ENCODE measurements at regions not wholly inside any gene's neighbourhood (a gene's known extent, or its start where the extent isn't known, plus 50 kb on each side); places are given as distances from the start of the nearest gene placed in this dataset.

DNA sequence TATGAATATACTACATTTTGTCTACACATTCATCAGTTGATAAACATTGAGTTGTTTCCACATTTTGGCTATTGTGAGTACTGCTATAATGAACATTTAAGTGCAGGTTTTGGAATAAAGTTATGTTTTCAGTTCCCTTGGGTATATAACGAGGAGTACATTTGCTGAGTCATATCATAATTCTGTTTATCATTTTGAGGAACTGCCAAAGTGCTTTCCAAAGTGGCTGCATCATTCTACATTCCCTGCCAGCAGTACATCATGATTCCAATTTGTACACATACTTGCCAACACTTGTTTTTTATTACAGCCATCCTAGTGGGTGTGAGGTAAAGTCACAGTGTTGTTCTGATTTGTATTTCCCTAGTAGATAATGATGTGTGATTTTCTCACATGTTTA is 1458.6 kb upstream of the TENM4 start:
- FAIRE-seq, result no peak

GRCh38 chr11:80898910-80899309 is 1458.1 kb upstream of the TENM4 start:
- FAIRE-seq, result no peak

GRCh38 chr11:80886684-80887083 is 1445.9 kb upstream of the TENM4 start:
- FAIRE-seq, result no peak

DNA sequence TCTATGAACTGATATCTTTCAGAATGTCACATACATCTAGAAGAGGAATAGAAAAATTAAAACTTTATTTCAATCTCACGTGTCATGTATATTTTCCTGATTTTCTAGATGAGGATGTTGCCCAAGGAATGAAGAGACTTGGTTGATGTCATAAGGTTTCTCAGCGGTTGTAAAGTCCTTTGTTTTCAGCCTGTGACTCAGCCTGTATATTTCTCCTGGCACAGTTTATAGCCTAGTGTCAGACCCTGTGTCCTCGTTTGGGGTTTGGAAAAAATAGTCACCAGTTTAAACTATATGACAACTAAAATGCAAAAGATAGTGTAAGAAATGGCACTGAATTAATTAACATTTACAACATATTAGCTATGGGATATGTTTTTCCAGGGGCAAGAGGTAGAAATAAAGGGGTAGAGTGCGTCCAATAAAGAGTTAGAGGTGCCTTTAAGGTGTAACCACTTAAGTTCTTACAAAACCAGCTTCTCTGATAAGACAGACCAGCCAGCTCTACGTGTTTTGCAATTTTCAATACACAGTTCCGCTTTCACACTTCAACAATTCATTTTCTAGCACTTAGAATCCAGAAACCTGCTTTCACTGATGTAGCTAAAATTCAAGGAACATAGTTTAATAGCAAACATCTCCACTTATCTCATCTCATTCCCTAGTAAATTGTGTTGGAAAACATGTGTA is 1432.6 kb upstream of the TENM4 start:
- no peak for FAIRE-seq

- no peak for FAIRE-seq
These were observed 1431.4 kb upstream of the TENM4 start for GRCh38 chr11:80872116-80872728.

DNA sequence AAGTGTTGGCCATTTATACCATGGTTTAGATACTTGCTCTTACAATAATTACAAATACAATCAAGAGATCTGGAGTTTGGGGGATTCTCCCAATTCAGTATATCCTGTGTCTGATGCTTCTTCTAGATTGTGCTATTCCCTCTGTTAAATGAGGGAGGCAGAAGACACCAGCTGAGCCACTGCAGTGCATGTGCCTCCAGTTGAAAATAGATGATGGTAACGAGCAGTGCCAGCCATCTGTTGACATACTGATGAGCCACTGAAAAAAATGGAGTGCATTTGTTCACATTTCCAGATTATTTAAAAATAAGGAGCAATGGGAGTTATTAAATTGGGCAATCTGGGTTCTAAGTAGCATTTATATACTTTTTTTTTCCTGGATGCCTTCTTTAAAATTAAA is 1428.0 kb upstream of the TENM4 start:
- no peak for FAIRE-seq

GRCh38 chr11:80862011-80862410 is 1421.2 kb upstream of the TENM4 start:
- no peak for FAIRE-seq

GRCh38 chr11:80861193-80861592 is 1420.4 kb upstream of the TENM4 start:
- FAIRE-seq, result no peak

DNA sequence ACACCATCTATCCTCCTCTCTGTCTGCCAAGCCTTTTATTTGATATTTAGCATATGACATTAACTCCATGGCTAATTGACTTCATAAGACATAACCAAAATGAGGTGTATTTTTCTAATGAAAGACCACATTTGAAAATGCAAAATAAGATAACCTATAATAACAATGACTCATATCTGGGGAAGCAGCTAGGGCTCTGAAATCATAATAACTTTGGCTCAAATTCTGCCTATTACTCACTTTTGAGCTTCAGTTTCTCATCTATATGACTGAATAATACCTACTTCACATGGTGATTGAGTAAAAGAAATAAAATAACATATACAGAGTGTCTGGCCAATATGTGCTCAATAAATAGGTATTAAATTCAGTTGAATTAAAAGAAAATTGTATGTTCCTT is 1419.8 kb upstream of the TENM4 start:
- no peak for FAIRE-seq

GRCh38 chr11:80856066-80856465 is 1415.2 kb upstream of the TENM4 start:
- no peak for FAIRE-seq

GRCh38 chr11:80855426-80855825 is 1414.6 kb upstream of the TENM4 start:
- no peak for FAIRE-seq

DNA sequence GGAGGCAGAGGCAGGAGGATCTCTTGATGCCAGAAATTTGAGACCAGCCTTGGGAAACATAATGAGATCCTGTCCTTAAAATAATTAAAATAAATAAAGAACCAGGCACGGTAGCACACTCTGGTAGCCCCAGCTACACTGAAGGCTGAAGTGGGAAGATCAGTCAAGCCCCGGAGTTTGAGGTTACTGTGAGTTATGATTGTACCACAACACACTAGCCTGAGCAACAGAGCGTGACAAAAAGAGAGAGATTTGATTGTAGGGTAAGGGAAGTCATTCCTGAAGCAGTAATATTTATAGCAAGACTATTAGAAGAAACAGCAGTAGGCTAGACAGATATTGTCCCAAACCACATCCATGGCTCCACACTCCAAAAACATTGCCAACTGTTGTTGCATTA is 1408.4 kb upstream of the TENM4 start:
- no peak for FAIRE-seq

DNA sequence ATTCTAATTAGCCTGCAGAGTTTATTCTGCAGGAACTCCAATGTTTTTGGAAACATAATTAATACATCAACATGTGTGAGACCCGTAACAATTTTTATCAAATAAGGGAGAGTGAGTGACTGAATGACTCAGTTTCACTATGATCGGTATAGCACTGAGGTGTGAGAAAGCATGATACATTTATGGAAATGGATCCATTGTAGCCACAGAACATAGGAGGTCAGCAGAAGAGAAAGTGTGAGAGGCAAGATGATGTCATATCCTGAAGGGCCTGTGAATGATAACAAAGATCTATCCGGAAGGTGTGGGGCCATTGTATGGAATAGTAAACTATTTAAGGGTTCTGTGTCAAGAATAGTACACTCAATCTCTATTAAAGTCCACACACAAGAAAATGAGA is 1406.1 kb upstream of the TENM4 start:
- no peak for FAIRE-seq

GRCh38 chr11:80846442-80846841 is 1405.6 kb upstream of the TENM4 start:
- no peak for FAIRE-seq

DNA sequence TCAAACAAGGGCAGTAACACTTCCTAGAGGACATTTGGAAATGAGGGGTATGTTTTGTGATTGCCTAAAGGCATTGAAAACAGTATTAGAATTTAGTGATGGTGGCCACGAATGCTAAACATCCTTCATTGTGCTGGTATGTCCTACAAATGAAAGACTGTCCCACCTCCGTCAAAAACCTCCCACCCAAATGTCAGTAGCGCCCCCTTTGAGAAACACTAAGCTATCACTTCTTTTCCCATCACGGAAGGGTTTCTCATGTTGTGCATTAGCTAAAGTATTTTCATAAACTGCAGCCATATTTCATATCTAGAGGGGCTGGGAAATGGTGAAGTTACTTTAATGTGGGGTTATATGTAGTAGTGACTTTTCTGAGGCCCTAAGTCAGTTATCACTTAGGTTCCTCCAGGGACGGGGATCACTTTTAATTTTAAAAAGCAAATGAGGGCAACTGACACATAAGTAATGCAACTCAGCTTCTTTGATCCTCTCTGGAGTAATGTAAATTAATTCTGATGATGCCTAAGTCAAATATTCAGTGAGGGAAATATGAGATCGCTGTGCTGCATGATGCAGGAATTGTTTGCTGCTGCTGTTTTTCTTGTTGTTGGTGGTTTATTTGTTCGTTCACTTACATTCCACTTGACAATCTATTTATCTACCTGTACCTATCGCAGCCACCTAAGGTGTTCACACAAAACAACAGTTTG is 1403.4 kb upstream of the TENM4 start:
- FAIRE-seq, result no peak

DNA sequence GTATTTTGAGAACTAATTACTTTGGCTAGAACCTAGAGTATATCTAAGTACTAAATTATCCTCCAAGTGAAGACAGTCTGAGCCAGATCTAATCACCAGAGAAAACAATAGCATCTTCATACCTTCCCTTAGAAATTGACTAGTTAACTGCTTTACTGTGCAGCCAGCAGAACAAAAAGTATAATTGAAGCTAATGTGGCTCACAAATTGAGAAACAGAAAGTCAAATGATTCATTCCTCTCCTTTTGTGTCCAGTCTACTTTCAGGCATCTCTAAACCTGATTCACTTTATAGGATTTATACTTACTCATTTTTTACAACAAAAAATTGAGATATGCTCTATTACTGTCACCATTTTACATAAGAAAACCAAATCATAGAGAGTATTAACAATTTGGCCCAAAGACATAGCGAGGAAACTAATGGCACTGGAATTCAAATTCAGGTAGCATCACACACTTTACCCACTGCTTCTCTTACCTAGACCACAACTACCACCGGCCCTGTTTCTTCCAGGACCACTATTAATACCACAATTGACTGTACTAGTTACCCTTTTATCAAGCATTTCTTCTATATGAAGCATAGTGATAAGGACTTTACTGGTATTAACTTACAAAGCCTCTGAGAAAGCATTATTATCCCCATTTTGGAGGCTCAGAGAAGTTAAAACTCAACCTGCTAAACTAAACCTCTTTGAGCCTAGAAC is 1402.6 kb upstream of the TENM4 start:
- no peak for FAIRE-seq

GRCh38 chr11:80842246-80842645 is 1401.4 kb upstream of the TENM4 start:
- FAIRE-seq, result no peak

DNA sequence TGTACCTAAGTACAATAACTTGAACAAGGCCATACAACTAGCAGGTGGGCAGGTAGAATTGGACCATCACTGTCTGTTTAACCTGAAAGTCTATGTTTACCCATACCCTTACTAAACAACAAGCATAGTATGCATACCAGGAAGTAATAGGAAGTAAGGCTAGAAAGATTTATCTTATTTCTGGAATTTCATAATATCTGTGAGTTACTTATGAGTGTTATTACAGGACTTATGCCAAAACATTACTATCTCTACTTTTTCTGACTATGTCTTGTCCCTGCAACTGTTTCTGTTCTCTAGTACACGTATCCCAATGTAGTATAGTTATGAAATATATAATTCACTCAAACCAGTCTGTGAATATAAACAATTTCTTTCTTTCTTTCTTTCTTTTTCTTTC is 1400.8 kb upstream of the TENM4 start:
- FAIRE-seq, result no peak

GRCh38 chr11:80838153-80838552 is 1397.3 kb upstream of the TENM4 start:
- FAIRE-seq, result no peak

GRCh38 chr11:80837051-80837450 is 1396.2 kb upstream of the TENM4 start:
- no peak for FAIRE-seq

DNA sequence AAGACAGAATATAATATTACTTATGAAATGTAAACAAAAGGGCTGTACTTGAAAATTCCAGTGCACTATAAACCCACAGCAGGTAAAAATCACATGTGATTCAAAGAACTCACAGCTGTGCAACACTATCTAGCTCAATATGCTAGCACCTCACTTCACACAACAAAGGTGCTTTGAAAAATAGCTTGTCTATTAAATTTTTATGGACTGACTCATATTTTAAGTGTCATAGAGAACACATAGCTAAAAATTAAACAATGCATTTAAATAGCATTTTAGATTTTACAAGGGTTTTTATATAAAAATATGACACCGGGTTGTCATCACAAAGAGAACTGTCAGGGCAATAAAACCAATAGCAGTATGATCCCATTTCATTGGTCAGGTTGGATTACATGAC is 1390.5 kb upstream of the TENM4 start:
- FAIRE-seq, result no peak

DNA sequence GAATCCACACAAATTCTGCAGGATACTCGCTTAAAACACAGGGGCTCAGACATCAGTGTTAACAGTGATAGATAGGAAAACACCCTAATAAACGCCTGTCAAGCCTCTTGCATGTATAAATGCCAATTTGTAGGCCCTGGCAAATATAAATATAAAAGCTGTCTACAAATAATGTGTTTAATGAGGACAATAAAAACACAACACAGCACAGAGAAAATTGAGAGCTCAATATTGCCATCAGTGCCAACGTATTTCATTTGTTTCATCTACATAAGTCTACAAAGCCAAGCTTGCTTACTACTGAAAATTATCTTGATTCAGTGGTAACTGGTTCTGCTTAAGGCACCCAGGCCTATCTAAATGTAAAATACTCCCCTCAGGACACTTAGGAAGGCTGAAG is 1387.0 kb upstream of the TENM4 start:
- no peak for FAIRE-seq

- no peak for FAIRE-seq
These were observed 1386.0 kb upstream of the TENM4 start for GRCh38 chr11:80826808-80827207.

GRCh38 chr11:80822308-80822707 is 1381.5 kb upstream of the TENM4 start:
- FAIRE-seq, result no peak

Data from TTC549 (cell line).